ENCODE measurements at regions not wholly inside any gene's neighbourhood (a gene's known extent, or its start where the extent isn't known, plus 50 kb on each side); places are given as distances from the start of the nearest gene placed in this dataset.

DNA sequence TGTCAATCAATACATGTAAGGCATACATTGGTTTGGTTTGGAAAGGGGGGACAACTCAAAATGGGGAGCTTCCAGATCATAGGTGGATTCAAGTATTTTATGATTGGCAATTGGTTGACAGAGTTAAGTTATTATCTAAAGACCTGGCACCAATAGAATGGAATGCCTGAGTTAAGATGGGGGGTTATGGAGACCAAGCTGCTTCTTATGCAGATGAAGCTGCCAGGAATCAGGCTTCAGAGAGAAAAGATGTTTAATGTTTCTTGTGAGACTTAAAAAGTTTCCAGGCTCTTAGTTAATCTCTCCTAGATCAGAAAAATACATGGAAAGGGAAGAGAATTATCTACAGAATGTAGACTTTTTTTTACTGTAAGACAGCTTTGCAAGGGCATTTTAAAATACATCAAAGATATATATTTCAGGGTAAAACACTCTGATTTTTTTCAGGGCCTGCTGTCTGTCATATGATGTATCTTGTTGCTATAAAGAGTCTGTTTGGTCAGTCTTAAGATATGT is 1343.2 kb upstream of the LRRTM1 start:
- TF ChIP-seq POLR2AphosphoS5 (IDR thresholded peaks at IDR 0.05; ENCODE audit: borderline replicate concordance, low read depth, low read length), result no peak
- TF ChIP-seq EZH2 (IDR thresholded peaks at IDR 0.05), result no peak
- no peak for TF ChIP-seq FOXP2 (optimal IDR thresholded peaks at IDR 0.05; ENCODE audit: control extremely low read depth, extremely low read length, insufficient read depth)

Data from SK-N-MC (cell line).